Kidney epithelial cell (primary cell): ENCODE measurements at regions not wholly inside any gene's neighbourhood (a gene's known extent, or its start where the extent isn't known, plus 50 kb on each side); places are given as distances from the start of the nearest gene placed in this dataset.

Source experiments
- DNase-seq: peaks from one replicate; pipeline ENCODE4 v3.0.0-alpha.2; 2010; ENCODE audit warnings: low read depth
- H3K27me3 ChIP-seq: 2 replicates; pipeline ENCODE4 v1.6.0; 2011; ENCODE audit warnings: low read length; ENCODE audit not compliant: control insufficient read depth, insufficient read depth
- H3K36me3 ChIP-seq: 2 replicates; pipeline ENCODE4 v1.5.1; 2011; ENCODE audit warnings: low read length; ENCODE audit not compliant: control insufficient read depth, insufficient read depth
- H3K4me3 ChIP-seq: 2 replicates; pipeline ENCODE4 v1.5.1; 2011; ENCODE audit warnings: low read depth, mild to moderate bottlenecking, control low read depth, low read length
- CTCF ChIP-seq: IDR thresholded peaks from 2 replicates; pipeline ENCODE4 v1.5.1; 2011; ENCODE audit warnings: mild to moderate bottlenecking, moderate library complexity, low read length, control low read depth, inconsistent platforms; ENCODE audit not compliant: insufficient read depth, poor library complexity, severe bottlenecking

- no peak for TF ChIP-seq CTCF
- Histone ChIP-seq H3K27me3 (no peaks in the 10 kb centered on the region), H3K4me3 (no peak overlapping the region), H3K36me3 (no peaks in the 10 kb centered on the region)
- DNase-seq: no peak
Observed at GRCh38 chr7:125551008-125551407, 621.4 kb upstream of the POT1 start.

GRCh38 chr7:125547505-125547904, 617.9 kb upstream of the POT1 start:
- Histone ChIP-seq H3K4me3 (no peak overlapping the region), H3K27me3 (no peaks in the 10 kb centered on the region), H3K36me3 (no peaks in the 10 kb centered on the region)
- no peak for TF ChIP-seq CTCF
- DNase-seq: no peak

DNA sequence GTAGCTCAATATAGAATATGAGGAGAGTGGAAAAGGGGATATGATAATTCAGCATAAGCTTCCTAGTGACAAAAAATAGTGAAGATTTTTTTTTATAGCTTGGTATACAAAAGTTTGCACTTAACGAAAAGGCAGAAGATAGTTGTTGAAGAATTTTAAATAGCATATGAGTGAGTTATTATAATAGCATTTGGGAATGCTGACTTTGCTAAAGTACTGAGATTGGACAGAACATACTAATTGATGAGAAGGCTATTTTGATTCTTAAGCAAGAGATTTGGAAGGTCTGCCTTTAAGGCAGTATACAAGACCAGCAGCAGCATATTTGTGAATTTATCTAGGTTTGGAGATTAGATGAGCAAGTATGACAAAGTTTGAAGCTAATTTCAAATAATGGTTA, 600.9 kb upstream of the POT1 start:
- Histone ChIP-seq H3K36me3 (no peaks in the 10 kb centered on the region), H3K27me3 (no peaks in the 10 kb centered on the region), H3K4me3 (no peak overlapping the region)
- TF ChIP-seq CTCF: no peak
- no peak for DNase-seq

- Histone ChIP-seq H3K36me3 (no peaks in the 10 kb centered on the region), H3K27me3 (no peaks in the 10 kb centered on the region), H3K4me3 (no peak overlapping the region)
- TF ChIP-seq CTCF: no peak
- no peak for DNase-seq
Observed at GRCh38 chr7:125529249-125529648, 599.6 kb upstream of the POT1 start.

- Histone ChIP-seq H3K4me3 (no peak overlapping the region), H3K36me3 (no peaks in the 10 kb centered on the region), H3K27me3 (no peaks in the 10 kb centered on the region)
- no peak for DNase-seq
- no peak for TF ChIP-seq CTCF
Observed at GRCh38 chr7:125526958-125527357, 597.3 kb upstream of the POT1 start.

DNA sequence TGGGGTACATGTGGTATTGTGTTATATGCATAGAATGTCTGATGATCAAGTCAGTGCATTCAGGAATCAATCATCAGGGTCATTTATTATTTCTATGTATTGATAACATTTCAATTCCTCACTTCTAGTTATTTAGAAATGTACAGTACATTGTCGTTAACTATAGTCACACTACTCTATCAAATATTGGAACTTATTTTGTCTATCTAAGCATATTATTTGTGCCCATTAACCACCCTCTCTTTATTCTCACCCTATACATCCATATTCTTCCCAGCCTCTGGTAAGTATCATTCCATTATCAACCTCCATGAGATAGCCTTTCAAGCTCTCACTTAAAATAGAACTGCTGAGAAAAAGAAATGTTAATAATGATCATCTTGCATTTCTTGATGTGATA, 596.5 kb upstream of the POT1 start:
- Histone ChIP-seq H3K27me3 (no peaks in the 10 kb centered on the region), H3K36me3 (no peaks in the 10 kb centered on the region), H3K4me3 (no peak overlapping the region)
- no peak for TF ChIP-seq CTCF
- no peak for DNase-seq
